Vagina (tissue), 2 donors: ENCODE measurements at regions not wholly inside any gene's neighbourhood (a gene's known extent, or its start where the extent isn't known, plus 50 kb on each side); places are given as distances from the start of the nearest gene placed in this dataset.

Experiments used
- DNase-seq, 2 donors: peaks; one replicate each; pipeline ENCODE4 v3.0.0-alpha.2; 2017; ENCODE audit errors: extremely low spot score in 2 of 2
- H3K27ac ChIP-seq: fragments of 200-600 bp; sonication (generic); one replicate; pipeline ENCODE4 v1.5.1; 2019
- H3K27me3 ChIP-seq: fragments of 200-600 bp; sonication (generic); one replicate; pipeline ENCODE4 v1.5.1; 2019
- H3K36me3 ChIP-seq, 2 donors: fragments of 200-600 bp; sonication (generic); one replicate each; pipeline ENCODE4 v1.5.1; 2017 to 2019
- H3K4me1 ChIP-seq: fragments of 200-600 bp; sonication (generic); one replicate; pipeline ENCODE4 v1.5.1; 2019
- H3K4me3 ChIP-seq, 2 donors: fragments of 200-600 bp; sonication (generic); 1 replicate in 1 of 2; 2 replicates in 1 of 2; pipeline ENCODE4 v1.5.1; 2016 to 2019
- H3K9me3 ChIP-seq: fragments of 200-600 bp; sonication (generic); one replicate; pipeline ENCODE4 v1.5.1; 2019
- CTCF ChIP-seq, 3 experiments: fragments of 450-650 bp in 2 of 3; fragments of 200-600 bp in 1 of 3; sonication (generic) in 1 of 3; IDR thresholded peaks; one replicate each; pipeline ENCODE4 v1.5.1; 2017 to 2019; ENCODE audit warnings: antibody characterized with exemption in 3 of 3, mild to moderate bottlenecking in 2 of 3, moderate library complexity in 2 of 3
- POLR2A ChIP-seq, 2 donors: fragments of 450-650 bp; IDR thresholded peaks; one replicate each; pipeline ENCODE4 v1.6.1; 2017; ENCODE audit warnings: antibody characterized with exemption in 2 of 2, mild to moderate bottlenecking in 2 of 2, moderate library complexity in 2 of 2
- POLR2AphosphoS5 ChIP-seq, 2 donors: sonication (generic); formaldehyde crosslinking; IDR thresholded peaks; one replicate each; pipeline ENCODE4 v1.9.0; 2017; ENCODE audit warnings: antibody characterized with exemption in 2 of 2, mild to moderate bottlenecking in 2 of 2, low read depth in 1 of 2; ENCODE audit not compliant: insufficient read depth in 1 of 2
- intact Hi-C: fragments of 100-400 bp; cut with DNase I; formaldehyde crosslinking; loops from one replicate; pipeline ENCODE4 v1.15.1; 2023

- TF ChIP-seq POLR2AphosphoS5 (IDR thresholded peaks at IDR 0.05; ENCODE audit: insufficient read depth in 1 of 2, low read depth in 1 of 2) (no peak), POLR2A (IDR thresholded peaks at IDR 0.05) (no peak), CTCF (IDR thresholded peaks at IDR 0.05) (no peak)
- no peak for DNase-seq
- H3K27ac ChIP-seq: no peak overlapping the region
- no peaks in the 10 kb centered on the region for H3K4me1 ChIP-seq
- intact Hi-C loops: no loop called here
- H3K9me3 ChIP-seq: no peaks in the 10 kb centered on the region
- no peak overlapping the region for H3K4me3 ChIP-seq
- H3K36me3 ChIP-seq: no peaks in the 10 kb centered on the region
- no peaks in the 10 kb centered on the region for H3K27me3 ChIP-seq
These were observed 1210.4 kb upstream of the ACVR2A start for GRCh38 chr2:146634230-146635097.

GRCh38 chr2:146633159-146633558 is 1211.7 kb upstream of the ACVR2A start:
- Histone ChIP-seq H3K9me3 (no peaks in the 10 kb centered on the region), H3K4me3 (no peak overlapping the region), H3K4me1 (no peaks in the 10 kb centered on the region), H3K27ac (no peak overlapping the region), H3K27me3 (no peaks in the 10 kb centered on the region), H3K36me3 (no peaks in the 10 kb centered on the region)
- no peak for DNase-seq
- TF ChIP-seq CTCF (IDR thresholded peaks at IDR 0.05): no peak
- TF ChIP-seq POLR2AphosphoS5 (IDR thresholded peaks at IDR 0.05; ENCODE audit: insufficient read depth in 1 of 2, low read depth in 1 of 2): no peak
- TF ChIP-seq POLR2A (IDR thresholded peaks at IDR 0.05): no peak
- intact Hi-C loops: no loop called here

GRCh38 chr2:146632707-146633106 is 1212.1 kb upstream of the ACVR2A start:
- H3K4me1 ChIP-seq: no peaks in the 10 kb centered on the region
- H3K9me3 ChIP-seq: no peaks in the 10 kb centered on the region
- DNase-seq: no peak
- no peaks in the 10 kb centered on the region for H3K36me3 ChIP-seq
- no peak overlapping the region for H3K4me3 ChIP-seq
- intact Hi-C loops: no loop called here
- TF ChIP-seq POLR2A (IDR thresholded peaks at IDR 0.05): no peak
- TF ChIP-seq CTCF (IDR thresholded peaks at IDR 0.05): no peak
- no peak for TF ChIP-seq POLR2AphosphoS5 (IDR thresholded peaks at IDR 0.05; ENCODE audit: insufficient read depth in 1 of 2, low read depth in 1 of 2)
- H3K27me3 ChIP-seq: no peaks in the 10 kb centered on the region
- no peak overlapping the region for H3K27ac ChIP-seq

GRCh38 chr2:146624430-146625160 is 1220.2 kb upstream of the ACVR2A start:
- H3K4me3 ChIP-seq: no peak overlapping the region
- H3K4me1 ChIP-seq: no peaks in the 10 kb centered on the region
- H3K27ac ChIP-seq: no peak overlapping the region
- H3K9me3 ChIP-seq: no peaks in the 10 kb centered on the region
- H3K36me3 ChIP-seq: no peaks in the 10 kb centered on the region
- no peak for DNase-seq
- TF ChIP-seq CTCF (IDR thresholded peaks at IDR 0.05): no peak
- no peak for TF ChIP-seq POLR2AphosphoS5 (IDR thresholded peaks at IDR 0.05; ENCODE audit: insufficient read depth in 1 of 2, low read depth in 1 of 2)
- TF ChIP-seq POLR2A (IDR thresholded peaks at IDR 0.05): no peak
- intact Hi-C loops: no loop called here
- no peaks in the 10 kb centered on the region for H3K27me3 ChIP-seq

GRCh38 chr2:146623771-146624170 is 1221.1 kb upstream of the ACVR2A start:
- no peak for TF ChIP-seq POLR2AphosphoS5 (IDR thresholded peaks at IDR 0.05; ENCODE audit: insufficient read depth in 1 of 2, low read depth in 1 of 2)
- Histone ChIP-seq H3K36me3 (no peaks in the 10 kb centered on the region), H3K4me1 (no peaks in the 10 kb centered on the region), H3K27ac (no peak overlapping the region), H3K4me3 (no peak overlapping the region), H3K9me3 (no peaks in the 10 kb centered on the region), H3K27me3 (no peaks in the 10 kb centered on the region)
- intact Hi-C loops: no loop called here
- DNase-seq: no peak
